IMR-90 (cell line): ENCODE measurements at regions not wholly inside any gene's neighbourhood (a gene's known extent, or its start where the extent isn't known, plus 50 kb on each side); places are given as distances from the start of the nearest gene placed in this dataset.
"Not testable (repeated sequence)": the region's sequence is repeated elsewhere in the genome, so short reads cannot be mapped to it uniquely, and the experiment has no call there.

Experiments
- ATAC-seq: fragments of 200-7000 bp; cut with Tn5 transposase; 2 replicates; pipeline ENCODE4 v1.9.1; 2020; ENCODE audit warnings: low read depth, mild to moderate bottlenecking, moderate library complexity
- BruUV-seq: library from RNA; stranded (reverse); fragments of 400-500 nt; replicated peaks from 2 replicates; lab custom pipeline; 2021; lab: Mats Ljungman, UMichigan
- CTCF ChIA-PET: fragments of 300-600 bp; formaldehyde crosslinking; extraction: SDS; loops from one replicate; lab custom pipeline; 2021; ENCODE audit warnings: antibody characterized with exemption; lab: Yijun Ruan, JAX
- POLR2A ChIA-PET: fragments of 300-600 bp; sonication (Branson Sonifier 250); formaldehyde crosslinking; loops from one replicate; lab custom pipeline; 2022; ENCODE audit warnings: antibody characterized with exemption; ENCODE audit not compliant: unreplicated experiment; lab: Charles Lee
- DNase-seq: peaks from one replicate; pipeline ENCODE4 v3.0.0; 2013
- H2AFZ ChIP-seq: replicated peaks from 2 replicates; pipeline ENCODE3; 2013; ENCODE audit warnings: low read length, mild to moderate bottlenecking; ENCODE audit not compliant: poor library complexity
- H2AK5ac ChIP-seq: 2 replicates; pipeline ENCODE4 v1.6.1; 2013; ENCODE audit warnings: low read depth, low read length, inconsistent platforms
- H2AK9ac ChIP-seq: replicated peaks from 2 replicates; pipeline ENCODE3; 2013; ENCODE audit warnings: mild to moderate bottlenecking, low read depth, low read length, moderate library complexity; ENCODE audit not compliant: poor library complexity
- H2BK120ac ChIP-seq: 2 replicates; pipeline ENCODE4 v1.6.1; 2013; ENCODE audit warnings: low read depth, low read length, inconsistent platforms
- H2BK15ac ChIP-seq: 3 replicates; pipeline ENCODE4 v1.6.1; 2013; ENCODE audit warnings: low read depth, low read length, inconsistent platforms
- H2BK20ac ChIP-seq: 2 replicates; pipeline ENCODE4 v1.6.1; 2013; ENCODE audit warnings: low read depth, mild to moderate bottlenecking, inconsistent platforms, low read length, moderate library complexity
- H2BK5ac ChIP-seq: 2 replicates; pipeline ENCODE4 v1.6.1; 2013; ENCODE audit warnings: mild to moderate bottlenecking, low read depth, low read length, inconsistent platforms; ENCODE audit not compliant: poor library complexity, severe bottlenecking
- H3K14ac ChIP-seq: replicated peaks from 2 replicates; pipeline ENCODE4 v1.6.1; 2013; ENCODE audit warnings: low read depth, low read length, inconsistent platforms
- H3K18ac ChIP-seq: 2 replicates; pipeline ENCODE4 v1.6.1; 2013; ENCODE audit warnings: low read depth, low read length, control low read depth
- H3K23ac ChIP-seq: 2 replicates; pipeline ENCODE4 v1.6.1; 2013; ENCODE audit warnings: low read depth, low read length, inconsistent platforms
- H3K27ac ChIP-seq: 2 replicates; pipeline ENCODE4 v1.5.1; 2013; ENCODE audit warnings: mild to moderate bottlenecking, control low read depth, low read length; ENCODE audit not compliant: insufficient read depth
- H3K27me3 ChIP-seq: 2 replicates; pipeline ENCODE4 v1.6.1; 2013; ENCODE audit warnings: low read length; ENCODE audit not compliant: control insufficient read depth, insufficient read depth
- H3K36me3 ChIP-seq: 2 replicates; pipeline ENCODE4 v1.6.1; 2013; ENCODE audit warnings: low read length, mixed read lengths; ENCODE audit not compliant: control insufficient read depth, insufficient read depth
- H3K4ac ChIP-seq: 2 replicates; pipeline ENCODE4 v1.6.1; 2013; ENCODE audit warnings: low read depth, low read length, inconsistent platforms
- H3K4me1 ChIP-seq: 2 replicates; pipeline ENCODE4 v1.6.1; 2013; ENCODE audit warnings: low read length, mixed read lengths; ENCODE audit not compliant: control insufficient read depth, insufficient read depth
- H3K4me2 ChIP-seq: 2 replicates; pipeline ENCODE4 v1.6.1; 2013; ENCODE audit warnings: low read depth, mild to moderate bottlenecking, control low read depth, low read length, moderate library complexity
- H3K4me3 ChIP-seq: 2 replicates; pipeline ENCODE4 v1.5.1; 2013; ENCODE audit warnings: low read depth, mild to moderate bottlenecking, control low read depth, low read length, moderate library complexity; ENCODE audit not compliant: insufficient read depth
- H3K56ac ChIP-seq: 2 replicates; pipeline ENCODE4 v1.6.1; 2013; ENCODE audit warnings: low read length, inconsistent platforms; ENCODE audit not compliant: insufficient read depth; ENCODE audit errors: extremely low read depth
- H3K79me1 ChIP-seq, 2 experiments: 2 replicates each; pipeline ENCODE4 v1.6.1; 2013; ENCODE audit warnings: low read length in 2 of 2, inconsistent platforms in 1 of 2, low read depth in 1 of 2
- H3K9ac ChIP-seq: 2 replicates; pipeline ENCODE4 v1.6.1; 2013; ENCODE audit warnings: low read depth, low read length, control low read depth
- H3K9me1 ChIP-seq: 2 replicates; pipeline ENCODE4 v1.6.1; 2013; ENCODE audit warnings: low read length, inconsistent platforms; ENCODE audit not compliant: insufficient read depth
- H3K9me3 ChIP-seq: 2 replicates; pipeline ENCODE4 v1.6.1; 2013; ENCODE audit warnings: low read length; ENCODE audit not compliant: control insufficient read depth, insufficient read depth
- H4K20me1 ChIP-seq: 2 replicates; pipeline ENCODE4 v1.6.1; 2013; ENCODE audit warnings: low read length, inconsistent platforms; ENCODE audit not compliant: insufficient read depth
- H4K5ac ChIP-seq: 2 replicates; pipeline ENCODE4 v1.6.1; 2013; ENCODE audit warnings: mild to moderate bottlenecking, low read depth, low read length, control low read depth
- H4K8ac ChIP-seq, 2 experiments: 2 replicates each; pipeline ENCODE4 v1.6.1; 2013; ENCODE audit warnings: low read depth in 2 of 2, low read length in 2 of 2, control low read depth in 1 of 2, inconsistent platforms in 1 of 2
- H4K91ac ChIP-seq: 2 replicates; pipeline ENCODE4 v1.6.1; 2013; ENCODE audit warnings: low read depth, low read length, inconsistent platforms; ENCODE audit not compliant: insufficient read depth
- WGBS, 2 experiments: methylation state at CpG; one replicate each; pipeline versions ENCODE4 v1.1.5 to v1.1.7; 2013; ENCODE audit warnings: missing lambda C conversion rate in 2 of 2; ENCODE audit not compliant: insufficient read length in 1 of 2; ENCODE audit errors: extremely low coverage in 2 of 2; 5-methylcytosine and 5-hydroxymethylcytosine counted together
- dilution Hi-C: fragments of 300-500 bp; cut with HindIII; formaldehyde crosslinking; loops from one replicate; pipeline ENCODE4 v1.14.3; 2018; ENCODE audit warnings: low sequenced_read_pairs; ENCODE audit not compliant: unreplicated experiment
- in situ Hi-C: fragments of 300-500 bp; cut with MboI; formaldehyde crosslinking; loops from 3 replicates; pipeline ENCODE4 v1.14.3; 2019; ENCODE audit warnings: low sequenced_read_pairs, inconsistent platforms, mixed read lengths
- intact Hi-C: fragments of 100-400 bp; cut with micrococcal nuclease; formaldehyde crosslinking; loops from 2 replicates; pipeline ENCODE4 v1.10.0; 2022

DNA sequence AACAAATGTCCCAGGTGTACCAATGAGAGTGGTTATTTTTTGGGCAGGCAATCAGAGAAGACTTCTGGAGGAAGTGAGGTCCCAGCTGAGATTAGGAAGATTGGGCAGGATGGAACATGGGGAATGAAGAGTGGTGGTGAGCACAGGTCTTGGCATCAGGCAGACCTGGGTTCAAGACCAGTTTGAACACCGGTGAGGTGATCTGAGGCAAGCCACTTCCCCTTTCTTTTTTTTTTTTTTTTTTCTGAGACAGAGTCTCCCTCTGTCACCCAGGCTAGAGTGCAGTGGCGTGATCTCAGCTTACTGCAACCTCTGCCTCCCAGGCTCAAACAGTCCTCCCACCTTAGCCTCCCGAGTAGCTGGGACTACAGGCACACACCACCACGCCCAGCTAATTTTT, 134.4 kb downstream of the PHETA1 start:
- H3K56ac ChIP-seq, H2BK5ac ChIP-seq, H3K27me3 ChIP-seq, H3K14ac ChIP-seq, H3K23ac ChIP-seq, POLR2A ChIA-PET, H4K8ac ChIP-seq, H2BK120ac ChIP-seq, H4K91ac ChIP-seq, H3K9ac ChIP-seq, H3K27ac ChIP-seq, H4K20me1 ChIP-seq, CTCF ChIA-PET, H3K18ac ChIP-seq, DNase-seq, in situ Hi-C loops, H2AK9ac ChIP-seq, H3K4me3 ChIP-seq, H3K4ac ChIP-seq, H2BK15ac ChIP-seq, H3K4me1 ChIP-seq, H3K4me2 ChIP-seq, H2AK5ac ChIP-seq, intact Hi-C loops, ATAC-seq, H4K5ac ChIP-seq, H3K79me1 ChIP-seq, dilution Hi-C loops, H2BK20ac ChIP-seq, BruUV-seq, H3K9me3 ChIP-seq, H3K36me3 ChIP-seq, H3K9me1 ChIP-seq, H2AFZ ChIP-seq: not testable (repeated sequence)
- WGBS, 2 experiments, result no CpG with 5 or more reads among the region's 4 CpGs
